Esophagus muscularis mucosa (tissue), 3 donors: ENCODE measurements at regions not wholly inside any gene's neighbourhood (a gene's known extent, or its start where the extent isn't known, plus 50 kb on each side); places are given as distances from the start of the nearest gene placed in this dataset.

Source experiments
- EP300 ChIP-seq: sonication (generic); formaldehyde crosslinking; IDR thresholded peaks from one replicate; pipeline ENCODE4 v1.6.1; 2017; ENCODE audit warnings: antibody characterized with exemption
- TF ChIP-seq, protein P1 (sequence below), 3 experiments: fragments of 200-600 bp in 2 of 3; fragments of 450-650 bp in 1 of 3; sonication (generic) in 2 of 3; IDR thresholded peaks; one replicate each; pipeline ENCODE4 v1.5.1; 2017 to 2019; ENCODE audit warnings: antibody characterized with exemption in 3 of 3, mild to moderate bottlenecking in 2 of 3, moderate library complexity in 1 of 3

GRCh38 chr16:87548046-87548445, 54.3 kb upstream of the JPH3 start:
- TF ChIP-seq, protein P1, sequence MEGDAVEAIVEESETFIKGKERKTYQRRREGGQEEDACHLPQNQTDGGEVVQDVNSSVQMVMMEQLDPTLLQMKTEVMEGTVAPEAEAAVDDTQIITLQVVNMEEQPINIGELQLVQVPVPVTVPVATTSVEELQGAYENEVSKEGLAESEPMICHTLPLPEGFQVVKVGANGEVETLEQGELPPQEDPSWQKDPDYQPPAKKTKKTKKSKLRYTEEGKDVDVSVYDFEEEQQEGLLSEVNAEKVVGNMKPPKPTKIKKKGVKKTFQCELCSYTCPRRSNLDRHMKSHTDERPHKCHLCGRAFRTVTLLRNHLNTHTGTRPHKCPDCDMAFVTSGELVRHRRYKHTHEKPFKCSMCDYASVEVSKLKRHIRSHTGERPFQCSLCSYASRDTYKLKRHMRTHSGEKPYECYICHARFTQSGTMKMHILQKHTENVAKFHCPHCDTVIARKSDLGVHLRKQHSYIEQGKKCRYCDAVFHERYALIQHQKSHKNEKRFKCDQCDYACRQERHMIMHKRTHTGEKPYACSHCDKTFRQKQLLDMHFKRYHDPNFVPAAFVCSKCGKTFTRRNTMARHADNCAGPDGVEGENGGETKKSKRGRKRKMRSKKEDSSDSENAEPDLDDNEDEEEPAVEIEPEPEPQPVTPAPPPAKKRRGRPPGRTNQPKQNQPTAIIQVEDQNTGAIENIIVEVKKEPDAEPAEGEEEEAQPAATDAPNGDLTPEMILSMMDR (IDR thresholded peaks at IDR 0.05), result no peak
- no peak for TF ChIP-seq EP300
